Hematopoietic multipotent progenitor cell (in vitro differentiated cells): ENCODE measurements at regions not wholly inside any gene's neighbourhood (a gene's known extent, or its start where the extent isn't known, plus 50 kb on each side); places are given as distances from the start of the nearest gene placed in this dataset.
A peak's percentile ranks its signal among the peaks of the same experiment; 100 is the strongest.

Experiments
- DNase-seq, 3 donors: peaks; one replicate each; pipeline ENCODE4 v3.0.0-alpha.2; 2011 to 2015; ENCODE audit warnings: low read depth in 2 of 3, low spot score in 2 of 3

GRCh38 chr11:123305601-123306375 lies 110.7 kb upstream of the CLMP start:
- DNase-seq, result no peak

GRCh38 chr11:123304828-123305466 lies 109.9 kb upstream of the CLMP start:
- peak in 1 of 3 donors; percentile 35 for DNase-seq

- DNase-seq, result no peak
Observed at GRCh38 chr11:123303924-123304323, 108.9 kb upstream of the CLMP start.

DNA sequence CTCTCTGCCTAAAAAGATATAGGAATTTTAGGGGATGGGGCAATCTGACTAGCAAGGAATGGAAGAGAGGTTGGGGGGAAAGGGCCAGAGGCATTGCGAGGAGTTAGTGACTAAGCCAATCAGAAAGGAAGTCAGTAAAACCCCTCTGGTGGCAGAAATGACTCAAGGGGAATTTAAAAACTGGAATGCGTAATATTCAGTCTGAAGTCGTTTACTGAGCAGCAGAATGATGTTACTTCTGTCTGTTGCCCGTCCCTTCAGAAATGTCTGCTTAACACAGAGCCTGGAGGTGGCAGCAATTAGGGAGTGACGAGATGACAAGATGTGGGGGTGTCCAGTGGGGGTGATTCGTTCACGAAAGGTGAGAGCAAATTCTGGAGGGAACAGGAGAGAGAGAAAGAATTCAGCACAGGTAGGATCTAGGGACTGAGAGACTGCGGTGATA lies 107.7 kb upstream of the CLMP start:
- DNase-seq, result peak in 2 of 3 donors; percentile 47 to 50

GRCh38 chr11:123301696-123302400 lies 106.8 kb upstream of the CLMP start:
- DNase-seq, result peak; percentile 46 to 68 (median 57)

GRCh38 chr11:123301013-123301591 lies 106.1 kb upstream of the CLMP start:
- peak in 2 of 3 donors; percentile 22 to 23 for DNase-seq

- DNase-seq, result no peak
Observed at GRCh38 chr11:123299721-123300120, 104.7 kb upstream of the CLMP start.

DNA sequence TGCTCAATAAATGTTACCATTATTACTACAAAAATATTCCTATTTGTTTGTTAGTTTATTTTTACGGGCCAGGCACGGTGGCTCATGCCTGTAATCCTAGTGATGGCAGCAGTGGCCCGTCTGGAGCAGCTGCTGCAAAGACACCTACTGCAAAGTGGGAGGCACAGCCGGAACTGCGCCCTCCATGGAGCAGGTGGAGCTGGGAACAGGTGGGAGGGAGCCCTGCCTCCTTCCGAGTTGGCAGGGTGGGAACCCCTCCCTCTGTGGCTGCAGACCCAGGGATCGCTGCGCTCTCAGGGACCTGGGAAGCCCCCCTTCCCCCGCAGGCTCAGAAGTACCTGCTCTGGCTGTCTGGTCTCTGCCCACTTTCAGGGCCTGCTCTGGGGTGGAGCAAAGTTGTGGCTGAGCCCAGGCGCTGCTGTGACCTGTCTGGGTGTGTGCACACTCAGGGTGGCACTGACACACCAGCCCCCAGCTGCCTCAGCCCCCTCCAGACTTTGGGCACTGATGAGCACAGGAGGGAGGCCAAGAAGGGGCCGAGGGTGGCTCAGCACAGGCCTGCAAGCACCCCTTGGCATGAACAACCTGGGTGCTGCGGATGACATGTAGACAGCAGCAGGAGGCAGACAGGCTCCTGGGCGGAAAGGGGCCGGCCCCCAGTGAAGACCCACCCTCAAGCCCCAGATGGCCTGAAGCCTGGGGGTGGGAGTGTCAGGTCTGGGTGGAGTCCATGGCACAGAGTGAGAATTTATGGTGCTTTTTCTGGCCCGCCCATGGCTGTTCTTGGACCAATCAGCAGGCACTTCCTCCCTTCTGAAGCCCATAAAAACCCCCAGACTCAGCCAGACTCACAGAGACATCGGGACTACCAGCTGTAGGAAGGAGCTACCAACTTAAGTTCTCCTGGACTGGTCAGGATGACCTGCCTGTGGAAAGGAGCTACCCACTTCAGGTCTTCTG lies 103.7 kb upstream of the CLMP start:
- no peak for DNase-seq

DNA sequence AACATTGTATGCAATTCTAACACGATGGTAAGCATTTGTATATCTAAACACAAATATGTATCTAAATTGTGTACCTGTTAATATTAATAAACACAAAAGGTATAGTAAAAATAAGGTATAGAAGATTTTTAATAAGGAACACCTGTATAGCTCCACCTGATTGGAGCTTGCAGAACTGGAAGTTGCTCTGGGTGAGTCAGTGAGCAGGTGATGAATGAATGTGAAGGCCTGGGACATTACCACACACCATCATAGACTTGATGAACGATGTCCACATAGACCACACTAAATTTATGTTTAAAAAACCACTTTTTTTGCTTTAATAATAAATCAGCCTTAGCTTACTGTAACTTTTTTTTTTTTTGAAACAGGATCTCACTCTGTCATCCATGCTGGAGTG lies 97.6 kb upstream of the CLMP start:
- DNase-seq, result no peak

DNA sequence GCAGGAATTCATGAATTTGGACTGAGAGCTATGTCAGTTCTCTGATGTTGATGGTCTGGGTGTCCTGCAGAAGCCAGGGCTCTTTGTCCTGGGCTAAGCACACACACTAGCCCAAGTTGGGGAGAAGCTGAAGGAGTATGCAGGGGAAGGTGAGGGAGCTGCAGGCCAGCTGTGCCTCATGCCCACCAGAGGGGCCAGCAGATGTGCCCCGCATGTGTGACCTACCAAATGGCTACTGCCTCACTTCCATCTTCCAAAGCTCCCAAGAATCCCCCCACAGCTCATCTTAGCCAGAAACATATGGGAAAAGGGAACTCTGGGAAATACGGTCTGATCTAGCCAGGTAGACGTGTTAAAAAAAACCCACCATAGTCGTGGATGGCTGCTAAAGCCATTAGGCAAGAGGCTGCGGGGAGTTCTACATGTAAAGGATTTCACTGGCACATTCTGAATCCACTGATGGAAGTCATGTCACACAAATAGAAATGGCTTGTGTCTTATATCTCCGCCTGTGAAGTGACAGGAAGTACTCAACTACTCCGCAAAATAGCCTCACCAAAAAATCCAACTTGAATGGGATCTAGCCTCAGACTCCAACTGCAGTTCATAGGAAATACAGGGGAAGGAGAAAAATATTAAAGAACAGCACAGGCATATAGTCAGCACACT lies 96.3 kb upstream of the CLMP start:
- DNase-seq, result no peak

DNA sequence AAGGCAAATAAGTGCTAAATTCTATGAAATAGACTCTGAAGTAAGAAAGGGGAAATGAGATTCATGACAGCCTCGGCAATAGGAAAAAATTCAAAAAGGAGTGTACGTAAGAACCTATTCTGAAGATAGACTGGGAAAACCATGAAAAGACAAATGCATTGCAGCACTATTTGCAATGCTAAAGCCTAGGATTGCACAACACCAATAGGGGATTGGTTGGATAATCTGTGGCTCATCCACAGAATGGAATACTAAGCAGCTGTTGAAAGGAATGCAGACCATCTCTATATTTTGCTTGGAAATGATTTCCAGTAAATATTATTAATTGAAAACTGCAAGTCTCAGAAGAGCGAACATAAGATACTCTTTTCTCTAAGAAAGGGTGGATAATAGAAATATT lies 91.7 kb upstream of the CLMP start:
- no peak for DNase-seq

DNA sequence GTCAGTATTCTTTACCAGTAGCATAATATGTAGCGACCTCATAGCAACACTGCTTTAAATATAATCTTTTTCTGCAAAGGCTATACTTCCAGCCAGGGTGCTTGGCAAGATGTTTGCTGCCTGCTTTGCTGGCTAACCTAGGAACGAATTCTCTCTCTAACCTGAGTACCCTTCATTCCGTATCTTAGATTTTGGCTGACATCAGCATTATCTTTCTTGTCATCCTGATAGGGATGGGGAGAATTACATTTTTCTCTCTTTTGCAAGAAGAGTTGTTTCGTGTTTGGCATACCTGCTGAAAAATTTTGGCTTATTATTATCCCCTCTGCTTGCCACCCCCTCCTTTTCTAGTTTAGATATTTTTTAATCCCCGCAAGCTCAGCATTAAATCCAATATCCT lies 91.2 kb upstream of the CLMP start:
- no peak for DNase-seq

GRCh38 chr11:123284454-123284853 lies 89.4 kb upstream of the CLMP start:
- DNase-seq, result no peak

GRCh38 chr11:123282597-123282996 lies 87.5 kb upstream of the CLMP start:
- DNase-seq, result no peak

DNA sequence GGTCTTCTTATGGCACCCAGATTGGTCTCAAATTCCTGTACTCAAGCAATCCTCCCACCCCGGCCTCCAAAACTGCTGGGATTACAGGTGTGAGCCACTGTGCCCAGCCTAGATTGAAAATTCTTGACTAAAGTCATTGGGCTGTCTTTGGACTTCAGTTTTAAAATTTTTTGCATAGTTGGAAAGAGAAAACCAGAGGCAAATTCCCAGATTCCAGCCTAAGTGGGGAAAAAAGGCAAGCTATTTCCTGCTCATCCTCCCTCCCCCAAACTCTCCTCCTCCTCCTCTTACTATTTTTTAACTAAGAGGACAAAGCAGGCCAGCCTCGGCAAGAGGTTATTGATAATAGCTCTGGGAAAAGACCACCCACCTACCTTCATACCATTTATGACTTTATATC lies 78.6 kb upstream of the CLMP start:
- no peak for DNase-seq

GRCh38 chr11:123272565-123272964 lies 77.5 kb upstream of the CLMP start:
- DNase-seq, result no peak

- DNase-seq, result no peak
Observed at GRCh38 chr11:123268156-123268555, 73.1 kb upstream of the CLMP start.

- no peak for DNase-seq
Observed at GRCh38 chr11:123265951-123266350, 70.9 kb upstream of the CLMP start.

DNA sequence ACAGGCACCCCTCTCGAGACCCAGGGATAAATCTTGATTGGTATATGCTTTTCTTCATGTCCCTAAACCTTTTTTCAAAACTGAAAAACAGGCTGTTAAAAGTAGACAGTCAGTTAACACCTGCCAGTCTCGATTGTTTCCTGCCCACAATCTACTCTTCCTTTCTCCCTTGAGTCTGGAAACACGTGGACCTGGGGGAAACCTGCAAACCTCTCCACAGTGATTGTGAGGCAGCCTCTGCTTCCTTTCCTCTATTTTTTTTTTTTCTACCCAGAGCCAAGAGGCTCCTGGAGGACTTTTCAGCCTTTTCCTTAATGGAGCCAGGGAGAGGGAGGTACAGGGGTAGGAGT lies 69.4 kb upstream of the CLMP start:
- DNase-seq, result peak in 1 of 3 donors; percentile 51
